Osteoblast (primary cell): ENCODE measurements at regions not wholly inside any gene's neighbourhood (a gene's known extent, or its start where the extent isn't known, plus 50 kb on each side); places are given as distances from the start of the nearest gene placed in this dataset.
A peak's percentile ranks its signal among the peaks of the same experiment; 100 is the strongest.

Source experiments
- DNase-seq: peaks from one replicate; pipeline ENCODE4 v3.0.0; 2011; ENCODE audit warnings: low spot score, mixed read lengths; ENCODE audit not compliant: insufficient read length; ENCODE audit errors: missing footprints
- H2AFZ ChIP-seq: 2 replicates; pipeline ENCODE4 v1.6.0; 2011; ENCODE audit warnings: mild to moderate bottlenecking, low read length
- H3K27ac ChIP-seq: 2 replicates; pipeline ENCODE4 v1.5.1; 2011; ENCODE audit warnings: mild to moderate bottlenecking, low read depth, low read length, moderate library complexity
- H3K27me3 ChIP-seq: 2 replicates; pipeline ENCODE4 v1.6.0; 2012; ENCODE audit warnings: mild to moderate bottlenecking, control low read depth, inconsistent platforms, low read length, moderate library complexity; ENCODE audit not compliant: insufficient read depth
- H3K36me3 ChIP-seq: 2 replicates; pipeline ENCODE4 v1.5.1; 2011; ENCODE audit warnings: mild to moderate bottlenecking, low read length, control low read depth, moderate library complexity; ENCODE audit not compliant: insufficient read depth
- H3K4me1 ChIP-seq: 2 replicates; pipeline ENCODE4 v1.5.1; 2011; ENCODE audit warnings: mild to moderate bottlenecking, low read length, control low read depth, moderate library complexity; ENCODE audit not compliant: insufficient read depth
- H3K4me2 ChIP-seq: 2 replicates; pipeline ENCODE4 v1.6.0; 2011; ENCODE audit warnings: mild to moderate bottlenecking, low read length; ENCODE audit not compliant: insufficient read depth
- H3K4me3 ChIP-seq: fragments of 200-600 bp; sonication (generic); 3 replicates; pipeline ENCODE4 v1.5.1; 2012; ENCODE audit warnings: mild to moderate bottlenecking, low read length, inconsistent platforms; ENCODE audit not compliant: insufficient read depth
- H3K79me2 ChIP-seq: 2 replicates; pipeline ENCODE4 v1.6.0; 2012; ENCODE audit warnings: mild to moderate bottlenecking, low read length, control low read depth, inconsistent platforms; ENCODE audit not compliant: insufficient read depth
- H3K9me3 ChIP-seq: 2 replicates; pipeline ENCODE4 v1.5.1; 2011; ENCODE audit warnings: low read depth, low read length, control low read depth
- H4K20me1 ChIP-seq: 2 replicates; pipeline ENCODE4 v1.6.0; 2012; ENCODE audit warnings: mild to moderate bottlenecking, low read length, control low read depth; ENCODE audit not compliant: insufficient read depth
- TF ChIP-seq, protein P1 (sequence below): IDR thresholded peaks from 2 replicates; pipeline ENCODE4 v1.5.1; 2011; ENCODE audit warnings: mild to moderate bottlenecking, low read depth, low read length, moderate library complexity; ENCODE audit errors: extremely low read depth

DNA sequence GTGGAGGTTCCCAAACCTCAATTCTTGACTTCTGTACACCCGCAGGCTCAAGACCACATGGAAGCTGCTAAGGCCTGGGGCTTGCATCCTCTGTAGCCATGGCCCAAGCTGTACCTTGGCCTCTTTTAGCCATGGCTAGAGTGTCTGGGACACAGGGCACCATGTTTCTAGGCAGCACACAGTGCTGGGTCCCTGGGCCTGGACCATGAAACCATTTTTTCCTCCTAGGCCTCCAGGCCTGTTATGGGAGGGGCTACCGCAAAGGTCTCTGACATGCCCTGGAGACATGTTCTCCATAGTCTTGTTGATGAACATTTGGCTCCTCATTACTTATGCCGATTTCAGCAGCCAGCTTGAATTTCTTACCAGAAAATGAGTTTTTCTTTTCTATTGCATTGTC is 701.4 kb downstream of the FGF9 start:
- H4K20me1 ChIP-seq: no peaks in the 10 kb centered on the region
- H3K4me2 ChIP-seq: no peak overlapping the region
- H3K36me3 ChIP-seq: no peaks in the 10 kb centered on the region
- TF ChIP-seq, protein P1, sequence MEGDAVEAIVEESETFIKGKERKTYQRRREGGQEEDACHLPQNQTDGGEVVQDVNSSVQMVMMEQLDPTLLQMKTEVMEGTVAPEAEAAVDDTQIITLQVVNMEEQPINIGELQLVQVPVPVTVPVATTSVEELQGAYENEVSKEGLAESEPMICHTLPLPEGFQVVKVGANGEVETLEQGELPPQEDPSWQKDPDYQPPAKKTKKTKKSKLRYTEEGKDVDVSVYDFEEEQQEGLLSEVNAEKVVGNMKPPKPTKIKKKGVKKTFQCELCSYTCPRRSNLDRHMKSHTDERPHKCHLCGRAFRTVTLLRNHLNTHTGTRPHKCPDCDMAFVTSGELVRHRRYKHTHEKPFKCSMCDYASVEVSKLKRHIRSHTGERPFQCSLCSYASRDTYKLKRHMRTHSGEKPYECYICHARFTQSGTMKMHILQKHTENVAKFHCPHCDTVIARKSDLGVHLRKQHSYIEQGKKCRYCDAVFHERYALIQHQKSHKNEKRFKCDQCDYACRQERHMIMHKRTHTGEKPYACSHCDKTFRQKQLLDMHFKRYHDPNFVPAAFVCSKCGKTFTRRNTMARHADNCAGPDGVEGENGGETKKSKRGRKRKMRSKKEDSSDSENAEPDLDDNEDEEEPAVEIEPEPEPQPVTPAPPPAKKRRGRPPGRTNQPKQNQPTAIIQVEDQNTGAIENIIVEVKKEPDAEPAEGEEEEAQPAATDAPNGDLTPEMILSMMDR: no peak
- DNase-seq: no peak
- no peaks in the 10 kb centered on the region for H3K4me1 ChIP-seq
- H3K4me3 ChIP-seq: no peak overlapping the region
- H3K79me2 ChIP-seq: no peaks in the 10 kb centered on the region
- H3K9me3 ChIP-seq: peaks cover 4% of the 10 kb centered on the region
- H3K27ac ChIP-seq: no peak overlapping the region
- no peak overlapping the region for H2AFZ ChIP-seq
- no peaks in the 10 kb centered on the region for H3K27me3 ChIP-seq

DNA sequence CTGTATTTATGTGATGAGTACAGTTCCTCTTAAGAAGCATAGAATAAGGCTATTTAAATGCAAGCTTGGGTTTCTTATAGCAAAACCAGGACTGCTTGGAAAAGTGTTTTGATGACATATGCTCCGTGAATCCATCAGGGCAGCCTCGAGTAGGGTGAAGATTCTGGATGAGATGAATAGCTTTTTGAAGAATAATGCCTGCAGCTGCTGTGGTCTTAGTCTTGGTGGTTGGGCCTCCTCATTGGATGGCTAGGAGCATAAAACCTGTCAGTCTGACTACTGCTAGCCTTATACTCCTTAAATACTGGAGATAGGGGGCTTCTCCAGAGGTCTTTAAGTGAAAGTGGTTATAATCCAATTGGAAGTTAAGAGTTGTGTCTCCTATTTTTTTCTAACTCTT is 704.3 kb downstream of the FGF9 start:
- Histone ChIP-seq H4K20me1 (no peaks in the 10 kb centered on the region), H3K79me2 (no peaks in the 10 kb centered on the region), H2AFZ (no peak overlapping the region), H3K27me3 (no peaks in the 10 kb centered on the region), H3K9me3 (peaks cover 2% of the 10 kb centered on the region), H3K4me2 (no peak overlapping the region), H3K36me3 (no peaks in the 10 kb centered on the region), H3K4me3 (no peak overlapping the region), H3K27ac (no peak overlapping the region), H3K4me1 (no peaks in the 10 kb centered on the region)
- TF ChIP-seq, protein P1: no peak
- peak; percentile 21 for DNase-seq

DNA sequence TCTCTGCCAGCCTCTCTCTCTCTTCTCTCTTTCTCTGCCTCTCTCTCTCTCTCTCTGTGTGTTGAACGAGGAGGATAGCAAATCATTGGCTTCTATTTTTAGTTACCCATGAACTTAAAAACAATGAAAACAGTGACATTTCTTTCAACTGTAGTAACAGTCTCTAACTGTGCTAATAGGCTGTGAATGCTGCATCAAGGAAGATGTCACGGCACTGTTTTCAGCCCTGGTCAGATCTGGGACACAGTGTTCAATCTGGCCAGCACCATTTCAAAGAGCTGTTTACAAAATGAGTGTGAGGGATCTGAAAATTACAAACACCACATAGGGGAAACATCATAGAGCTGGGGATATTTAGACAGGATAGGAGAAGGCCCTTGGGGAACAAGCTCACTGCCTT is 717.0 kb downstream of the FGF9 start:
- Histone ChIP-seq H3K36me3 (no peaks in the 10 kb centered on the region), H3K27ac (no peak overlapping the region), H3K4me2 (no peak overlapping the region), H3K27me3 (no peaks in the 10 kb centered on the region), H3K79me2 (no peaks in the 10 kb centered on the region), H3K4me1 (no peaks in the 10 kb centered on the region), H2AFZ (no peak overlapping the region), H3K9me3 (no peaks in the 10 kb centered on the region), H3K4me3 (no peak overlapping the region), H4K20me1 (no peaks in the 10 kb centered on the region)
- DNase-seq: no peak
- TF ChIP-seq, protein P1: no peak

DNA sequence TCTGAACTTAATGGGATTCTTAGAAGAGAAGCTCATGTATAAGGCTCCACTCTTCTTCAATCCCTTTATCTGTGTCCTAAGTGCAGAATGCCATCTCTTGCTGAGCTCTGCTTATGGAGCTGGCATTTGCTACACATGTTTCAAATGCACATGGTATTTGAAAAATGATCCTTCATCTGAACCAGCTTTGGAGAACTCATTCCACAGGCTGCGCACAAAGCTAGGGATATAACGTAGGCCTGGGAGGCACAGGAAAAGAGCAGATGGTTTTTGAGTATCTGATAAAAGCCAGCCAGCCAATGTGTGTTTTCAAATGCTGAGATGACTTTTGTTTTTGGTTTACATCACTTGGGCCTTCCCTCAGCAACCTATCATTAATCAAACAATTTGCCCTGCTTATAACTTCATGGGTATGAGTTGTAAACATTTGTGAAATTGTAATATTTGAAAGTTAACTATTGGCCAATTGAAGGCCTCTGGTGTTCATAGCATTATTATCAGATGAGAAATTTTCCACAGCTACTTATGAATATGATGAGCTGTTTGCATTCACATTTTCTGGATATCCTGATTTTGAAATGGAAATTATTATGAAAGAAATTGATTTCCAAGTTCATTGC is 729.0 kb downstream of the FGF9 start:
- Histone ChIP-seq H3K27ac (no peak overlapping the region), H3K79me2 (no peaks in the 10 kb centered on the region), H2AFZ (no peak overlapping the region), H4K20me1 (no peaks in the 10 kb centered on the region), H3K36me3 (no peaks in the 10 kb centered on the region), H3K4me3 (no peak overlapping the region), H3K4me1 (no peaks in the 10 kb centered on the region), H3K27me3 (no peaks in the 10 kb centered on the region), H3K9me3 (peaks cover 3% of the 10 kb centered on the region), H3K4me2 (no peak overlapping the region)
- TF ChIP-seq, protein P1: no peak
- DNase-seq: no peak
